Activated CD4-positive, alpha-beta T cell treated with anti-CD3 and anti-CD28 coated beads for 4 hours (primary cell): ENCODE measurements at regions not wholly inside any gene's neighbourhood (a gene's known extent, or its start where the extent isn't known, plus 50 kb on each side); places are given as distances from the start of the nearest gene placed in this dataset.
A peak's percentile ranks its signal among the peaks of the same experiment; 100 is the strongest.
"Not testable (repeated sequence)": the region's sequence is repeated elsewhere in the genome, so short reads cannot be mapped to it uniquely, and the experiment has no call there.

ENCODE experiments used
- DNase-seq, 2 donors: peaks; one replicate each; pipeline ENCODE4 v3.0.0-alpha.2; 2020

DNA sequence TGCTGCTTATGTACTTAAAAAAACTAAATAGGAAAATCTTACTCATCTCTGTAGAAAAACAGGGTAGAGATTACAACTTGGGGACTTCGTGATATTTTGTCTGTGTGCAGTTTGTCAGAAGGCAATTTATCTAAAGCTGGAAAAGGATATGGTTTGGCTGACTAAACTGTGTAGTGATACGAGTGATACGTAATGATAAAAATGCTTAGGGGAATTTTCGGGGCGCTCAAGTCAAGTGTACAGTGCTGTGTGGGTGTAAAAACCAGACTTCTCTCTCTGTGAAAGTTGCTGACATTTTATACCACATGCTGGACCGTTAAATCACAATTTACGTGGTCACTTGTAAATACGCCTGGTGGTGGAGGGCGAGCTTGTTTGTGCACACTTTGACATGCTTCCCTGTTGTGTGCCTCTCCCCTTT lies 221.7 kb downstream of the KCNRG start:
- peak; percentile 43 to 52 for DNase-seq

- no peak for DNase-seq
Measured at GRCh38 chr13:50238922-50239321, 223.7 kb downstream of the KCNRG start.

GRCh38 chr13:50241479-50241878 lies 226.2 kb downstream of the KCNRG start:
- no peak for DNase-seq

GRCh38 chr13:50243931-50244330 lies 228.7 kb downstream of the KCNRG start:
- DNase-seq: no peak

DNA sequence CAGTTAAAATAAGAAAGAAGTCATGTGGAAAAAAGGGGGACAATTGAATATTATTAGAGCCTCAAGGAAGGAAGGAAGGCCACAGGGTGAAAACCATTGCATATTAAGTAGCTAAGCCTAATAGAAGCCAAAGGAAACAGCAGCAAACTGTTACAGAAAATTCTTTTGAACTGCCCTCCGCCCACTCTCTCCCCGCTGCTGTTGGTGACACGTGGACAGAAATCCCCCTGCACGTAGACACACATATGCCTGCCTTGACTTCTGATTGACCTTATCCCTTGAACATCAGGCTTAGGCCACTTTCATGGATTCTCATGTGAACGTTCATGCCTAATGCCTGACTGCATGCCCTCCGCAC lies 229.1 kb downstream of the KCNRG start:
- DNase-seq: no peak

DNA sequence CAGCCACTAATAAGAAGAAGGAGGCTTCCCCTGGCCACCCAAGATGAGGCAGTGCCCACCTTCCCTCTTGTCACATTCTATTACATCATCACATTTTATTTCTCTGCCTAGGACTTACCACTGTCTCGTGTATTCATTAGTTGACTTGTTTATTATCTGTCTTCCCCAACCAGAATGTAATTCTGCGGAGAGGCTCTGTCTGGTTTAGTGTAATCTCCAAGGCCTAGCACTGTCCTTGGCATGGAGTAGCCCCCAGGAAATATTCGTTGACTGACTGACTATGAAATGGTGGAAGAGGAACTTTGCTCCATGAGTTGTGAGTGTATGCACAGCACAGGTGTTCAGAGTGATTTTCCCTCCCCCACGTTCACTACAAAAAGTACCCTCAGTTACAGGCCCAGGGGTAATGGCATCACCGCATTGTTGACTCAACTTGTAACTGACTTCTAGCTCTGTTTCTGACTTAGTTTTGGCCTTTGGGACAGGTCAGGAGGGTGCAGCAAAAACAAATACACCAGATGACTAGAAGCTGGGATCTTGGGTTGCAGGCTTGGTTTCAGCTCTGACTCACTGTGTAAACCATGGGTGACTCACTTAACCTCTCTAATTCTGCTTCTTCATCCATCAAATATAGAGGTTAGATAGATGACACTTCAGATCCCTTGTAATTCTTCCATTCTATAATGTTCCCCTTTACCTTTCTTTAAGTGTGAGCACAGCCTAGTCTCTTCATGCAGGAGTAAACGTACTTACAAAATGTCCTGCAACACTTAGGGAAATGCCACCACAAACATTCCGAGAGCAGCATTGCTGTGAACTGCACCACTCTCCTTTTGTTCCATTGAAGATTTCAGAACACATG lies 229.7 kb downstream of the KCNRG start:
- DNase-seq: peak; percentile 45

DNA sequence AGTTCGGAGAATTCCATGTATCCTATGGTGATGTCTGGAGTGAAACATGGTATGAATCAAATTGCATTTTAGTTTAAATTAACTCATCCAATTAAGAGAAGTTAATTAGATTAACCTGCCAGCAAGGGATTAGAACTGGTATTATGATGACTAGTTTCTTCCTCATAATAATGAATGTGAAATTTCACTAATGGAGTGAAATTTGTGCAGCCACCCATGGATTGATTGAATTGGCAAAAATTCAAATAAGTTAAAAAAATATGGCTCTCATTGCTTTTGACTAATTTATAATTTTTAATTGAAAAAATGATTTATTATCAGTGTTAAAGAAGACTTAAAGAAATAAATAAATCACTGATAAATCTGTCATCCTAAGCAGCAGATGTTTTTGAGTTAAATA lies 232.0 kb downstream of the KCNRG start:
- no peak for DNase-seq

GRCh38 chr13:50248516-50249143 lies 233.4 kb downstream of the KCNRG start:
- no peak for DNase-seq

- no peak for DNase-seq
Measured at GRCh38 chr13:50249144-50249521, 233.9 kb downstream of the KCNRG start.

DNA sequence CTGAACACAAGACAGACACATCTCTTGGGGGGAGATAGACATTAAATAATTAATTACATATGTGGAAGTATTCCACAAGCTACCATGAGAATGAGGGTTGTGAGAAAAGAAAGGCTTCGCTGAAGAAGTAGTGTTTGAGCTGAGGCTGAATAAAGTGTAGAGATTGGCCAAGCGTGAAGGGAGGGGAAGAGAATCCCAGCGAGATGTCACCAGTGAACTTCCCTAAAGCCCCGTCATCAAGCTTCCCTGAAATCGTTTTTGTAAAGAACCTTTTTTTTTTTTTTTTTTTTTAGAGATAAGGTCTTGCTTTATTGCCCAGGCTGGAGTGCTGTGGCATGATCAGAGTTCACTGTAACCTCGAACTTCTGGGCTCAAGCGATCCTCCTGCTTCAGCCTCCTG lies 235.2 kb downstream of the KCNRG start:
- no peak for DNase-seq

DNA sequence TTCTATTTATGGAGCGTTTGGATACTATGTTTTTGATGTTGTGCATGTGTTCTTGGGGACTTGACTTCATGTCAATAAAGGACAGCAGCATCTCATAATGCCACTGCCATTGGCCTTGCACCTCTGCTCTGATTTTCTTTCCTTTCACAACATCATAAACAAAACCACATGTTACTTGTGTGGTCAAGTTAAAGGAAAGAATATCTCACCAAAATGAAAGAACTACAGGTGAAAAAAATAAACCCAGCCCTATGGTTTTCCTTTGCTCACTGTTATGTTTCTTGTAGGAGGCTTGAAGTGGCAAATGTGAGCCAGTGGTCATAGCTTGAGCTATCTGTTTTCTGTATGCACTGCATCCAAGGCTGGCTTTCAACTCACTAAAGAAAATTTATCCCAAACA lies 240.4 kb downstream of the KCNRG start:
- DNase-seq: no peak

DNA sequence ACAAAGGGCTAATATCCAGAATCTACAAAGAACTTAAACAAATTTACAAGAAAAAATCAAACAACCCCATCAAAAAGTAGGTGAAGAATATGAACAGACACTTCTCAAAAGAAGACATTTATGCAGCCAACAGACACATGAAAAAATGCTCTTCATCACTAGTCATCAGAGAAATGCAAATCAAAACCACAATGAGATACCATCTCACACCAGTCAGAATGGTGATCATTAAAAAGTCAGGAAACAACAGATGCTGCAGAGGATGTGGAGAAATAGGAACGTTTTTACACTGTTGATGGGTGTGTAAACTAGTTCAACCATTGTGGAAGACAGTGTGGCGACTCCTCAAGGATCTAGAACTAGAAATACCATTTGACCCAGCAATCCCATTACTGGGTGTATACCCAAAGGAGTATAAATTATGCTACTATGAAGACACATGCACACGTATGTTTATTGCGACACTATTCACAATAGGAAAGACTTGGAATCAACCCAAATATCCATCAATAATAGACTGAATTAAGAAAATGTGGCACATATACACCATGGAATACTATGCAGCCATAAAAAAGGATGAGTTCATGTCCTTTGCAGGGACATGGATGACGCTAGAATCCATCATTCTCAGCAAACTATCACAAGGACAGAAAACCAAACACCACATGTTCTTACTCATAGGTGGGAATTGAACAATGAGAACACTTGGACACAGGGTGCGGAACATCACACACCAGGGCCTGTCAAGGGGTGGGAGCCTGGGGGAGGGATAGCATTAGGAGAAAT lies 241.5 kb downstream of the KCNRG start:
- DNase-seq: not testable (repeated sequence)

DNA sequence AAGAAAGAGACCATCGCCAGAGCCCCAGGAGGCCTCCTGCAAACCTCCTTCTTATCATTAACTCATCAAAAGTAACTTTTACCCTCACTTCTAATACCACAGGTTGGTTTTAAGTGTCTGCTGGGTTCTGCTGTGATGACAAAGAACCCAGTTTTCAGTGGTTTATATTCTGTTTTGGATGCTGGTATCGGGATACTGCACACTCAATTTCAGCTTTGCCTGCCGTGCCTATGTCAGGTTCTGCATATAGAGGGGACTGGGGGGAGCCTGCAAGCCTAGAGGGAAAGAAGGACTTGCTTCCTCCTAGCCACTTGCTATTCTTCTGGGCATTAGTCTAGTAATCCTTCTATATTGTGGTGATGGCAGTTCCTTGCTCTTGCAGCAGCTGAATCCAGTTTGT lies 242.4 kb downstream of the KCNRG start:
- DNase-seq: no peak

DNA sequence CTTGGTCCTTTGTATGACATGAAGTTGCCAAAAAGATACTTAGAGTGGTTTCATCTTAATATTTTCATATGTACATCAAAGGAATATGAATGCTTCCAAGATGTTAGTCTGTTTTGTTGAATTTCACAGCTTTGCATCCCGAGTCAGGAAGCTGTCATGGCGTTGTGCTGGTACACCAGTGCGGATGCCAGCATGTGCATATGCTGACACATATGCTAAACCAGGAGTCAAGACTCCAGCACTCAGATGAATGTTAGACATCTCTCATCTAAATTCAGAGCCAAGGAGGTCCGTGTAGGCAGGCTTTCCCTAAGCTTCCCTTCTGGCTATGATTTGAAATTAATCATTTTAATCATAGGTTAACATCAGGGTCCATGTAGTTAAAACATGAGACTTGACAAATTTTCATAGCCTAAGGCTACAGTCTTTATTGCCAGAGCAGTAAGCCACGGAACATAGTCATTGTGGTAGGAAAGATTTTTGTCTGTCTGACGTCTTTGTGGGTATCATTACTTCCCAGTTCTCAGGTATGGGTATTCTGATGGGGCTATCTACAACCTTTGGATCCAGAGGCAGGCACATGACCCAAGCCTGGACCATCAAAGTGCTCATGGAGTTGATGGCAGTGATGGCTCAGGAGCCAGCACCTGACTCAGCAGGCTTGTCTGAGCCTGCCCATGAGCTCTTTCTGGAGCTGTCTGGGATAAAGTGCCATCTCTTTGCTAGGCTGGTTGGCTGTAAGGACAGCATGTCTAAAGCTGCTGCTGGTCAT lies 246.1 kb downstream of the KCNRG start:
- no peak for DNase-seq

DNA sequence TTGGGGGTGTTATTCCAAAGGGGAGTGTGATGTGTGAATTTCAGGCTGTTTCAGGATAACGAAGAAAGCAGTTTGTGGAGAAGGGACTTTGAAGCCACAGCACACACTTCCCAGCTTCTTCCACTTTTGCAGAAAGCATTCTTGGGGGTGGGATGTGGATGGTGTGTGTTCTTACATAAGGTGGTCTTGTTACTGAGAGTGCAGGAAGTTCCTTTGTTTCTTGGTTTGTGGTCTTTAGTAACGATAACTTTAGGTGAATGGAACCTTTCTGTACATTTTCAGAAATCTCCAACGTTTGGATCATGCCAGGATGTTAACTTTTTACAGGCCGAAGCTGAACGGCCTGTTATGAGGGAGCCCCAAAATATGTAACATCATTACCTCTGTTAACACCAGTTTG lies 251.8 kb downstream of the KCNRG start:
- no peak for DNase-seq

DNA sequence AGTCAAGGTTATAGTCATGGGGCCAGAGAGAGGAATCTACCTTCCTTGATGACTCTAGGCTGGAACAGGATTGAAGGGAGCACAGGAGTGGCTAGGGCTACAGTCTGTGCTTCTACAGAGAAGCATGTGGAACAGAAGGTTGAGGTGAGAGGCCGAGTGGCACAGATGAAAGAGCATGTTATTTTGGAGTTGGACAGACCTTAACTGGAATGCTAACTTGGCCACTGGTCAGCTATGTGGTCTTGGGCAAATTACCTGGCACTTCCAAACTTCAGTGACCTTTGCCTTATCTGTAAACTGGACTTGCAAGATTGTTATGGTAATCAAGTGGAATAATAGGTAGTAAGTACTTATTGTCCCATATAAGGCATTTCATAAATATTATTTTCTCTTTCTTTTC lies 252.7 kb downstream of the KCNRG start:
- DNase-seq: no peak

- no peak for DNase-seq
Measured at GRCh38 chr13:50268500-50268899, 253.3 kb downstream of the KCNRG start.

- DNase-seq: no peak
Measured at GRCh38 chr13:50274181-50274580, 258.9 kb downstream of the KCNRG start.

DNA sequence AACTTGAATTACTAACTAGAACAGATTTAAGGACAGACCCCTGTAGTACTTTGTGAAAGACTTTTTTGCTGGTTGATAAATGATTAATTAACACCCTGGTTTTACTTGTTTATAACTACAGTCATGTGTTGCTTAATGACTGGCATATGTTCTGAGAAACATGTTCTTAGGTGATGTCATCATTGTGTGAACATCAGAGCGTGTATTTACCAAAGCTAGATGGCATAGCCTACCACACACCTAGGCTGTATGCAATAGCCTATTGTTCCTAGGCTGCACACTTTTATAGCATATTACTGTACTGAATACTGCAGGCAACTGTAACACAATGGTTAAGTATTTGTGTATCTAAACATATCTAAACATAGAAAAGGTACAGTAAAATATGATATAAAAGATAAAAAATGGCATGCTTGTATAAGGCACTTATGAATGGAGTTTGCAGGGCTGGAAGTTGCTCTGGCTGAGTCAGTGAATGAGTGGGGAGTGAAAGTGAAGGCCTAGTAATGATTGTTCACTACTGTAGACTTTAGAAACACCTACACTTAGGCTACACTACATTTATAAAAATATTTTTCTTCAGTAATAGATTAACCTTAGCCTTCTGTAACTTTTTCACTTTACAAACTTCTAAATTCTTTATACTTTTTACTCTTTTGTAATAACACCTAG lies 260.3 kb downstream of the KCNRG start:
- DNase-seq: no peak

- DNase-seq: no peak
Measured at GRCh38 chr13:50276550-50276949, 261.3 kb downstream of the KCNRG start.

DNA sequence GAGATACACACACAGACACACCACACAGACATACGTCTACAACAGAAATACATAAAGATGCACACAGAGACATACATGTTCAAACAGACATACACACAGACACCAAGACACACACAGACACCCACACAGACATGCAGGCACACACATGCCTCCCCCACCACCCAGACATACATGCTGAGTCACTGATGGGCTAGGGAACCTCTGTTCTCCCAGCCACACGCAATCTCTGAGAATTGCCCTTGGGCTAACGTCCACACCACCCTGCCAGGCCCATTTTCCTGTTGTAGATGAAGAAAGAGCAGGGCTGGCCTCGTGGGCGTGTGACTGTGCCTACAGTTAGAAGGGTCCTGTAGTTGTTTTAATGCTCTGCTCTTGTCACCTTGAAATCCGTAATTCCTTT lies 261.9 kb downstream of the KCNRG start:
- DNase-seq: no peak

- DNase-seq: no peak
Measured at GRCh38 chr13:50277906-50278305, 262.7 kb downstream of the KCNRG start.
